NOMO-1 treated with dmso at 0.1 percent for 144 hours (cell line): ENCODE measurements at regions not wholly inside any gene's neighbourhood (a gene's known extent, or its start where the extent isn't known, plus 50 kb on each side); places are given as distances from the start of the nearest gene placed in this dataset.

Source experiments
- DNase-seq: peaks from one replicate; lab custom pipeline; 2025; ENCODE audit not compliant: unreplicated experiment; lab: John Stamatoyannopoulos, UW

GRCh38 chr18:78303519-78304191, 676.0 kb upstream of the SALL3 start:
- no peak for DNase-seq

- no peak for DNase-seq
These were observed 675.1 kb upstream of the SALL3 start for GRCh38 chr18:78304192-78305164.

DNA sequence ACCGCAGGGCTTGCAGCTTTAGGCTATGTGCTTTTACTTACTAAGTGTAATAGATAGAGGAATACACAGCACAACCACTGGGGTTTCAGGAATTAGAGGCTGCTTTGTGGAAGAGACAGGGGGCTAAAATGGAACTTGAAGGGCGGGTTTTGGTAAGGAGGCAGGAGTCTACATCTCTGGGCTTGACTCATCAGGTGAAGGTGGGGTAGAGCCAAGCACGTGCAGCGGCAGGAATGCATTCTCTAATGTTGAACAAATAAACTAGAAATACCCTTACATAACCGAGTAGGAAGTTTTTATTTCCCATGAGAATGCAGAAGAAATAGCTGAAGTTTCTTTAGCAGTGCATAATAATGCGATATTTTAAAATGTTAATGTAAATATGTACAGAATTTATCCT, 673.8 kb upstream of the SALL3 start:
- DNase-seq = no peak

- DNase-seq = no peak
These were observed 670.3 kb upstream of the SALL3 start for GRCh38 chr18:78309307-78309706.

GRCh38 chr18:78309924-78310323, 669.7 kb upstream of the SALL3 start:
- no peak for DNase-seq

DNA sequence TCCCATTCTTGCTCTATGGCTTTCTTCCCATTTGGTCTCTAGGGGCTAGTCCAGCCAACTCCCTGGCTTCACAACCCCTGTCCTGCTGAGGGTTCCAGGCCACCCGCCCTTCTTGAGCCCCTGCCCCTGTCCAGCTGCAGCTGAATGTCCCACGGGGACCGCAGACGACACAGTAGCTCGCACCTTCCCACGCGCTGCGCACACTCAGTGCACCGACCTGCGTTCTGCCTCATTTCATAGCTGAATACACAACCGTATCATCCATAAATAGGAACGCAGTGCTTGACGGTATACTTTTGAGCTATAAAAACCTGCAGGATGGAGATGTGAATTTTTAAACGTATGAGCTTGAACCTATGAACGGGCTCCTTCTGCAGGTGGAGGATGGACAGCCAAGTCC, 660.4 kb upstream of the SALL3 start:
- DNase-seq = no peak

DNA sequence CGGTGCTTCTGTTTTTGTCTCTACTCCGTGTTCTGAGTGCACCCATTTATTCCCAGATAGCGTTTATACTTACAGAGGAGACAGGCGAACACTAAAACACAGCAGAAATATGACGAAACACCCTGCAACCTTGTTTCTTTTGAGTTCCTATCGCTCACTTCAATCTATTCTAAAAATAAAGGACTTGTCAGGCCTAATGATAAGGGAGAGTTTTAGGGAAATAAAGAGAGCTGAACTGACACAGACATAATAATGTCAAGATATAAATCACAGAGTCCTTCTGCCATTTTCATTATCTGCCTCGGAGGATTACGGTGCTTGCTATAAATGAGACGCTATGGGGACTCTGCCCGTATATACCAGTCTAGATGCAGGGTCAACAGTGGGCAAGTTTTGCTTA, 659.7 kb upstream of the SALL3 start:
- no peak for DNase-seq

GRCh38 chr18:78321402-78321801, 658.2 kb upstream of the SALL3 start:
- no peak for DNase-seq

GRCh38 chr18:78323453-78324197, 656.0 kb upstream of the SALL3 start:
- no peak for DNase-seq

DNA sequence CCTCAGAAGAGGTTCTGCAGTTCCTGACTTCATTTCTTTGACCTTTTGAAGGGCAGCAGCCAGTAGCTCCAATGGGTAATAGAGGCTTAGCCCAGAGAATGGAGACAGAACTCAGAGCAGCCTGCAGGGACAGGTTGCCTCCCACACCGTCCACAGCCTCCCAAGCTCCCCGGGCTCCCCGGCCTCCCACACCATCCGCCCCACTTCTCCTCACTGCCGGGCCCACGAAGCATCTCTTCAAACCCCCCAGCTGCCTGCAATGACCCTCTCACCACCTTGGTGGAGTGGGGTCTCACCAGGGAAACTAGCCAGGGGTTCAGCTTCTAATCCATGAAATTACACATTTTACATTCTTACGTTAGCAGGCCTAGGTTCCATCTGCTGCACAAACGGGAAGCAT, 652.0 kb upstream of the SALL3 start:
- DNase-seq = no peak

DNA sequence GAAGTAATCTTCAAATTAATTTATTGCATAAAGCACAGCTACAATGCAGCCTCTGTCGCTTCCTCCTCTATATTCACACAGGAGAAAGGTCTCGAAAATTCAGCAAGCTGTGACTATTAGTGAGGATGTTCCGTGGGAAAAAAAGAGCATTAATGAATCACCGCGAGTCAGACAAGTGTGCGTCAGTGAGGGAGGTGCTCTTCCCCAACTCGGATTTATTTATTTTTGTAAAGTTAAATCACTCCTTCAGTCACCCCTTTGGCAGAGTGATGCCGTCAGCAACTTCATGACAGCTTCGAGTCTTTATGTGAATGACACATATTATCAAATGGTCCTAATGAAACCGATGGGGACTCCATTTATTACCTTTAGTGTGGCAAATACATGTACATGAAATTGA, 648.9 kb upstream of the SALL3 start:
- no peak for DNase-seq

GRCh38 chr18:78352910-78353309, 626.7 kb upstream of the SALL3 start:
- DNase-seq = no peak

GRCh38 chr18:78362198-78362597, 617.4 kb upstream of the SALL3 start:
- DNase-seq = no peak

- no peak for DNase-seq
These were observed 615.8 kb upstream of the SALL3 start for GRCh38 chr18:78363556-78364387.

GRCh38 chr18:78364388-78364960, 615.1 kb upstream of the SALL3 start:
- no peak for DNase-seq

GRCh38 chr18:78367996-78368395, 611.6 kb upstream of the SALL3 start:
- DNase-seq = no peak

GRCh38 chr18:78368726-78369125, 610.9 kb upstream of the SALL3 start:
- DNase-seq = no peak

GRCh38 chr18:78376046-78376445, 603.6 kb upstream of the SALL3 start:
- DNase-seq = no peak

DNA sequence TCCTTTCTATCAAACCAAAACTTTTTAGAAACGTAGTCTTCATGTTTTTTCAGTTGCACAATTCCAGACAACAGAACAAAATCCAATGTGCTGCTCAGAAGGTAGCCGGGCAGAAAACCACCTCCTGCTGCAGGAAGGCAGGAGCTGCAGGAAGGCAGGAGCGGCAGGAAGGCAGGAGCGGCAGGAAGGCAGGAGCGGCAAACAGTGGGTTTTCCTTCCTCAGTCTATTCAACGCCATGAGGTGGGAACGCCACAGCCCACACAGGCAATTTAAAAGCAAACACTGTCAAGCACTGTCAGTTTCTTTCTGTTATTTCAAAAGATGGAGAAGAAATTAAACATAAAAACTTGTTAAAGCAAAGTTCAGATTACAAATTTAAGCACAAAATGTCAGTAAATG, 601.2 kb upstream of the SALL3 start:
- no peak for DNase-seq

GRCh38 chr18:78378983-78379382, 600.6 kb upstream of the SALL3 start:
- no peak for DNase-seq
